DND-41 (cell line): ENCODE measurements at regions not wholly inside any gene's neighbourhood (a gene's known extent, or its start where the extent isn't known, plus 50 kb on each side); places are given as distances from the start of the nearest gene placed in this dataset.

Experiments
- CTCF ChIP-seq: IDR thresholded peaks from 2 replicates; pipeline ENCODE4 v1.5.1; 2012; ENCODE audit warnings: borderline replicate concordance, low read length, moderate library complexity, mild to moderate bottlenecking; ENCODE audit not compliant: poor library complexity, severe bottlenecking; ENCODE audit errors: extremely low read depth
- EZH2 ChIP-seq: IDR thresholded peaks from 3 replicates; pipeline ENCODE4 v1.6.1; 2012; ENCODE audit warnings: borderline replicate concordance, low read depth, mild to moderate bottlenecking, moderate library complexity, low read length, inconsistent platforms; ENCODE audit not compliant: severe bottlenecking

- no peak for TF ChIP-seq CTCF
- no peak for TF ChIP-seq EZH2
Measured at GRCh38 chr17:71914812-71915211, 206.0 kb upstream of the SOX9 start.
